GM19043 (cell line): ENCODE measurements at regions not wholly inside any gene's neighbourhood (a gene's known extent, or its start where the extent isn't known, plus 50 kb on each side); places are given as distances from the start of the nearest gene placed in this dataset.

Experiments
- ATAC-seq: cut with Tn5 transposase; IDR thresholded peaks from one replicate; pipeline ENCODE4 v1.9.1; 2021; ENCODE audit warnings: low read depth; ENCODE audit not compliant: unreplicated experiment

DNA sequence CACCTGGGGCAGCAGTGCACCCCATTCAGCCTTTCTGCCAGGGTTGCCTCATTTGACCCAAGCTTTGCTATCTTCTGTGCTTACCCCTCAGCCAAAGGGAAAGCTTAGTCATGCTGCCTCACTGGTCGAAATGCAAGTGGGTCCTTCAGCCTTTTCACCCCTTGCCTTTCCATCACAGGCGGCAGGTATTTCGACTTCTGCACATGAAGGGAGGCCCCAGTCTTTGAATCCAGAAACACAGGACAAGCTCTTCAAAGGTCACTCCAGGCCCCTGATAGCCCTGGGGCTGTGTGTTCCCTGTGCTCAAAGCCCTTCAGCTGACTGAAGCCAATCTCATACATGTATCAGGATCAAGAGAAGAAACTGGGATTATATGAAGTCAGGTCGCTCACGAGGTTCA lies 129.7 kb downstream of the SNX19 start:
- ATAC-seq = no peak

DNA sequence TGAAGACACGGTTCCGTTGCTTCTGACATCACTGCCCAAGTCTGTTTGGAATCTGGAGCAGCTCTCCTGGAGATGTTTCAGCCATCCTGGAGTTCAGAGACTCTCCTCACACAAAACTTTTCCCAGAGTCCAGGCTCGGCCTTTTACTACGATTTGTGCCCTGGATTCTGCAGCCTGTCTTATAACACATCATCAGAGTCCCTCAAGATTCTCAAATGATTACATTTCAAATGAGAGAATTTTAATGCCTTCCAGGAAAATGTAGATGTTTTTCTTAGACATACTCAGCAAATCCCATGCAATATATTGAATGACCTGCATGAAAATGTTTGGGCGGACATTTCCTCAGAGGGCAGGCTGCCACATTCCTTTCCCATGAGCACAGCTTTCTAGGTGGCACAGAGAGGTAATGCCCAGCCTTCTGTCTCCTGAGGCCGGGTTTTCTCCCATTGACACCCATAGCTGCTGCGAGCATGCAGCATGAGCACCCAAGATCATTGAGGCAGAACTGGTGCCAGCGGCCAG lies 129.1 kb downstream of the SNX19 start:
- ATAC-seq = no peak

DNA sequence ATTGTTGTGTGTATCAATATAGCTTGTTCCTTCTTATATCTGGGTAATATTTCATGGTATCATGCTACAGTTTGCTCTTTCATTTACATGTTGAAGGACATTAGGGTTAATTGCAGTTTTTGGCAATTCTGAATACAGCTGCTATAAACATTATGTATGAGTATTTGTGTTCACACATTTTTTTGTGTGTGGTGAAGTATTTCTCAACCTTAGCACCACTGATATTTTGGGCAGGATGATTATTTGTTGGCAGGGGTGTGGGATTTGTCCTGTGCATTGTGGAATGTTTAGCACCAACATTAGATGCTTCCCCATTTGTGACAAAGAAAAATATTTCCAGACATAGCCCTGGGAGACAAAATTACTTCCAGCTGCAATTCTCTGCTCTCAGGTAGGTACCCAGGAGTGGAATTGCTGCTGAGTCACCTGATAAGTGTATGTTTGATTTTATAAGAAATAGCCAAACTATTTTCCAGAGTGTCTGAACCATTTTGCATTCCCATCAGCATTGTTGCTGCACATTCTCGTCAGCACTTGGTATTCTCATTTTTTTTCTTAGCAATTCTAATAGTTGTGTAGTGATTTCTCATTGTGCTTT lies 128.2 kb downstream of the SNX19 start:
- no peak for ATAC-seq

DNA sequence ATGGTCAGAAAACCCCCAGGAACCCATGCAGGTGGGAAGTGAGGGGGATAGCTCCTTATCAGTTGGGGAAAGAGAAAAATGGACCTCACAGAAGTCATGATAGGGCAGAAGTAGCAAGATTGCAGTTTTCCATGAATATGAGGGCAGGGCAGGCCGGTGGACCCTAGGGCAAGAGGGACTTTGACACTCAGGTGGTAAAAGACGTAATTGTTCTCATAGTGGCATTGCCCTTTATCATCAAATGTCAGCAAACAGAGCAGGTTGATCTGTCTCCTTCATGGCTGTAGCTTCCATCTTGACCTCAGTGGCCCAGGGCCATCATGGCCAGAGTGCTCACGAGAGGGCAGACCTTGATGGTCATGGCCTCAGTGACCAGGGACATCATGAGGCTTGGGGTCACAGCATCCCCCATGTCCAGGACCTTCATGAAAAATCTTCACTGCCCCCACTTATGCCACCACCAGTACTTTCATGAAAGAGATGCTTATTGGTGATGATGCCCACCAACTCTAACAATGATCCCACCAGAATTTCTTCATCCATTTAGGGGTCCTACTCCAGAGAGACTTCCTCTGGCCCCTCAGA lies 127.1 kb downstream of the SNX19 start:
- no peak for ATAC-seq

- no peak for ATAC-seq
Measured at GRCh38 chr11:130790689-130791088, 125.6 kb downstream of the SNX19 start.

DNA sequence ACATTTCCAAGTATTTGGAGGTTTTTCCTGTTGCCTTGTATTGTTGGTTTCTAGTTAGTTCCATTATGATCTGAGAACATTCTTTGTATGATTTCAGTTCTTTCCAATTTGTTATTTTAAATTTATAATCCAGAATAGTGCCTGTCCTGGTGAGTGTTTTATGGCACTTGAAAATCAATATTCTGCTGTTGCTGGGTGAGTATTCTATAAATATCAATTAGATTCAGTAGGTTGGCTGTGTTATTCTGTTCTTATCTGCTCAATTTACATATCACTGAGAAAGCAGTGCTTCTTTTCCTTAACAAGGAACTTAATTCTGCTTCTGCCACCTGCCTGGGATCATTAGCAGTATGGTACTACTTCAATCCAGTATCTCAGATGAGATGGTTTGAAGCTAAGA lies 123.5 kb downstream of the SNX19 start:
- ATAC-seq = no peak

- ATAC-seq = no peak
Measured at GRCh38 chr11:130796828-130797227, 119.5 kb downstream of the SNX19 start.

- no peak for ATAC-seq
Measured at GRCh38 chr11:130798280-130798679, 118.0 kb downstream of the SNX19 start.

DNA sequence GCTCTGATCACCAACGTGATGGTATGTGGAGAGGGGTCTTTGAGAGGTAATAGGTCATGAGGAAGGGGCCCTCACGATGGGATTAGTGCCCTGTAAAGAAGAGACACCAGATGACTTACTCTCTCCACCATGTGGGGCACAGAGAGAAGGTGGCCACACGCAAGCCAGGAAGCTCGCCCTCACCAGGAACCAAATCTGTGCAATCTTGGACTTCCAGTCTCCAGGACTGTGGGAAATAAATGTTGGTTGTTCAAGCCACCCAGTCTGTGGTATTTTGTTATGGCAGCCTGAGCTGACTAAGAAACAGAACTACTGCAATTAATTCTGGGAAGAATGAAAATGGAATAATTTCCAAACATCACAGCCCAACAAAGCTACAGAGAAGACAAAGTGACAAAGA lies 117.5 kb downstream of the SNX19 start:
- ATAC-seq = no peak

GRCh38 chr11:130801333-130802122 lies 114.8 kb downstream of the SNX19 start:
- no peak for ATAC-seq

- no peak for ATAC-seq
Measured at GRCh38 chr11:130802567-130802966, 113.7 kb downstream of the SNX19 start.

- no peak for ATAC-seq
Measured at GRCh38 chr11:130804306-130805076, 111.8 kb downstream of the SNX19 start.

DNA sequence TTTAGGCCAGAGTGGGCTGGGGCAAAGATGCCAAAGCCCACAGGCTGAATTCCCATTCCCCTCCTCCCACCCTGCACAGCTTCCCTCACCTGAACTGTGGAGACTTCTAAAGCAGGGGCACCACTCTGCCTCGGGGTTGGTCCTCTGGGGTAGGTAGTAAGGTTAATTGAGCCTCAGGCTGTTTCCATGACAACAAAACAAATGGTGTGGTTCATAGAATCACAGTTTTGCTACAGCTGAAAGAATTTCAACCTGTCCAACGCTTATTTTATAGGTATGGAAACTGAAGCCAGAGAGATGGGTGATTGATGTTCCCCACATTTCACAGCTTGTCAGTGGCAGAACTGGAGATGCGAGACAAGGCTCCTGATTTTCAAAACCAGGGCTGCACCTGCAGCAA lies 109.5 kb downstream of the SNX19 start:
- ATAC-seq = no peak

GRCh38 chr11:130808541-130808940 lies 107.7 kb downstream of the SNX19 start:
- no peak for ATAC-seq

DNA sequence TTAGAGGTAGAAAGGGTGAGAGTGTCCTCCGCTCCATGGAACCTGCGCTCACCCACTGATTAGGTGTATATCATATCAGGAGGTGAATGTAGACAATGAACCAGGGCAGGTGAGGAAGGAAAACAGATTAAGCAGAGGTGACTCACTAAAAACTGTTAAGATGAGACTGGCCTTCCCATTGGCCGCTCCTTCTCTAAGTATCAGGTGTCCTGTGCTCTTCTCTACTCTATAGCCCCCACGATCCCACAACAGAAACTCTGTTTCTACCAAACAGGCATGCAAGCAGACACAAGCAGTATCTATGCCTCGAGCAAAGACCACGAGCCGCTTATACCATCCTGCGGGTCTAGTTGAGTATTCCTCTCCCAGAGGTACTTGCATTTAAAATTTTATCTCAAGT lies 103.1 kb downstream of the SNX19 start:
- ATAC-seq = no peak

GRCh38 chr11:130813638-130814037 lies 102.6 kb downstream of the SNX19 start:
- ATAC-seq = no peak

GRCh38 chr11:130814440-130815096 lies 101.7 kb downstream of the SNX19 start:
- ATAC-seq = no peak

DNA sequence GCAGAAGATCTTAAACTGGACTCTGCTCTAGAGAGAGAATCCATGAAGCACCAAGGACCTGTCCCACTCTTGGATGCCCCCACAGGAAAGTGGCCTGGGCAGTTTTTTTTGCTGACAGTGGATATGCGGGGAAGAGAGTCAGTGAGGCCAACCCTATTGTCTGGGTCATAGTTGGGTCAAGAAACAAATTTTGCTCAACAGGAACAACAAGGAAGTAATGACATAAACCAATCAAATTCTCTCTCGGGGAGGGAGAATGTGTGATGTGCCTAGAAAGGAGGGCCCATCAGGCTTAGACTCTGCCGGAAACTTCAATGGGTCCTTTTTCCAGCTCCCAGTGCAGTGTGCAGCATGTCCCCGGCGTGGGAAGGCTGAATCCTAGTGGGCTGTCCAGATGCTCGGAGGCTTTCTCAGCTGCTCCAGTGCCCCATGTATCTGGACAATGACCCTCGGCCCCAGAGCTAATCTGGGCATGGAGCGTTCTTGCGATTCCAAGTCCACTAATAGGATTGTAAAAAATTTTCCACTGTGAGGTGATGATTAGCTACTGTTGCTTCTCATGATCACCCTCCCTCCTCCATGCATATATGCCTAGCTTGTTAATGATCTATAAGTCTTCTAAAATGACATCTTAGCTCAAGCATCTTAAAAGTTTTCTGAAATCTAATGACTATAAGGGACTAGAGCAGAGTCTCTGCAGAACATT lies 101.0 kb downstream of the SNX19 start:
- ATAC-seq = no peak

DNA sequence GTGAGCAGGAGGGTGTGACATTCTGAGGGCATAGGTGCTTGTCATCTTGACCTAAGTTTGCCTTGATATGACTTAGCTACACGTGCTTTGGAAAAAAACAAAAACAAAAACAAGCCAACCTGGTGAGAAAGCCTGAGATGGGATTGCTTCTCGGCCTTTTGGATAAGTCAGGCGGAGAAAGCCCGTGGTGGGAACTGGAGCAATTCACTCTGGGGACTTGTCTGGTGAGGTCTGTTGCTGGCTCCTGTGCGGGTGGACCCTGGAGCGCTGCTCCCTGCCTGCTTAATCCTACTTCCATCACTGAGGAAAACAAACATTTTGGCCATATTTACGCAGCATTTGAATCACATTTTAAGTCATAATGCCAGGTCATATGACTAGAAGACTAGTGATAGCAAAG lies 100.3 kb downstream of the SNX19 start:
- no peak for ATAC-seq
